C4-2B (cell line): ENCODE measurements at regions not wholly inside any gene's neighbourhood (a gene's known extent, or its start where the extent isn't known, plus 50 kb on each side); places are given as distances from the start of the nearest gene placed in this dataset.

Experiments used
- H3K27ac ChIP-seq: fragments of 450-650 bp; 2 replicates; pipeline ENCODE4 v1.5.1; 2017
- ZFX ChIP-seq: fragments of 450-650 bp; IDR thresholded peaks from 2 replicates; pipeline ENCODE4 v1.6.1; 2017
- TF ChIP-seq, protein P1 (sequence below): fragments of 450-650 bp; conservative IDR thresholded peaks from 2 replicates; pipeline ENCODE4 v1.5.1; 2017; ENCODE audit warnings: mild to moderate bottlenecking

- no peak for TF ChIP-seq ZFX
- TF ChIP-seq, protein P1, sequence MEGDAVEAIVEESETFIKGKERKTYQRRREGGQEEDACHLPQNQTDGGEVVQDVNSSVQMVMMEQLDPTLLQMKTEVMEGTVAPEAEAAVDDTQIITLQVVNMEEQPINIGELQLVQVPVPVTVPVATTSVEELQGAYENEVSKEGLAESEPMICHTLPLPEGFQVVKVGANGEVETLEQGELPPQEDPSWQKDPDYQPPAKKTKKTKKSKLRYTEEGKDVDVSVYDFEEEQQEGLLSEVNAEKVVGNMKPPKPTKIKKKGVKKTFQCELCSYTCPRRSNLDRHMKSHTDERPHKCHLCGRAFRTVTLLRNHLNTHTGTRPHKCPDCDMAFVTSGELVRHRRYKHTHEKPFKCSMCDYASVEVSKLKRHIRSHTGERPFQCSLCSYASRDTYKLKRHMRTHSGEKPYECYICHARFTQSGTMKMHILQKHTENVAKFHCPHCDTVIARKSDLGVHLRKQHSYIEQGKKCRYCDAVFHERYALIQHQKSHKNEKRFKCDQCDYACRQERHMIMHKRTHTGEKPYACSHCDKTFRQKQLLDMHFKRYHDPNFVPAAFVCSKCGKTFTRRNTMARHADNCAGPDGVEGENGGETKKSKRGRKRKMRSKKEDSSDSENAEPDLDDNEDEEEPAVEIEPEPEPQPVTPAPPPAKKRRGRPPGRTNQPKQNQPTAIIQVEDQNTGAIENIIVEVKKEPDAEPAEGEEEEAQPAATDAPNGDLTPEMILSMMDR = no peak
- H3K27ac ChIP-seq = no peak overlapping the region
Observed at GRCh38 chr11:114915871-114916805, 237.8 kb downstream of the NXPE2 start.

DNA sequence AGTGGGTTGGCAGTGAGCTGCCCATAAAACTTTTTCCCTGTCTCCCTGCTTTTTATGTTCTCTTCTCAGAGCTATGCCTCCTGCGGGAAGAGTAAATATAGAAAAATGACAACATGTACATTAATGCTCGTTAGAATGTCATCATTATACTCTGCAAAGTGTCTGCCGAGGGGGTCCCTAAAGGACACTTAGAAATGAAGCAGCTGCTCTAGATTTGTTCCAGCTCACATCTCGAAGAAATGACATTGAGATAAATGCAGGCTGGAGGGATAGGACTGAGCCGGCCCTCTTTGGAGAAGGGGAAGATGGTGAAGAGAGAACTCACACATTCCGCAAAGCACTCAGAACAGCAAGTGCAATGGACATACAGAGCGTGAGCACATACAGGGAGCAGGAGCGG is 240.0 kb downstream of the NXPE2 start:
- H3K27ac ChIP-seq = no peak overlapping the region
- TF ChIP-seq ZFX = no peak
- TF ChIP-seq, protein P1 = no peak

DNA sequence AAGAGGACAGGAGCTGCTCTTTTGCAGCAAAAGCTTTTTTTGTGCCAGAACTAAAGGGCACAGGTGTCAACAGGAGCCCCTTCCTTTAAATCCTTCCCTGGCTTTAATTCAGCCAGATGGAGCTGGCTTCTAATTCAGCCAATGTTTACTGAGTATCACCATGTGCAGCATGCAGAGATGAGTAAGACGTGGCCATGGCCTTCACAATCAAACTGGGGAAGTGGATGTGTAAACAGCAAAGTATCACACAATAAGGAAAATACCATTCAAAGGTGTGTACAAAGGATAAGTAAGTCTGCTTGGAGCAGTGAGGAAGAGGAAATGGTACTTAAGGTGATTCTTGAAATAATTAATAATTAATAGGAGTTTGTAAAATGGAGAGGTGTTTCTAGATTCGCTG is 243.4 kb downstream of the NXPE2 start:
- TF ChIP-seq, protein P1 = no peak
- TF ChIP-seq ZFX = no peak
- no peak overlapping the region for H3K27ac ChIP-seq

DNA sequence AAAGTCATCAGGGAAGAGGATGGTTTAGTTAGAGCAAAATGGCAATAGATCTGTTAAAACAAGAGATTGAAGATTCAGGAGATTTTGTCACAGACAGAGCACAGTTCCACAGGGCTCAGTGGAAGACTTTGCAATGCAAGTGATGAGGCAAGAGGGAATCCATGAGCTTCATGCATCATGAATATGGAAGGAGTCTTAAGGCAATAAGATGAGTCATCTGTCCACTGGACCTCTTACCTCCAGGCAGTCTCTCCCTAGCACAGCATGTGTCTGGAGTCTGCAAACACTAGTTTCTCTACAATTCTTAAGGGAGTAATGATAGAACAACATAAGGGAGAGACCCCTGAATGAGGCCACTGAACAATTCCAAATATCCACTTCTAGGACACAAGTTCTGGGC is 245.7 kb downstream of the NXPE2 start:
- TF ChIP-seq, protein P1 = no peak
- TF ChIP-seq ZFX = no peak

DNA sequence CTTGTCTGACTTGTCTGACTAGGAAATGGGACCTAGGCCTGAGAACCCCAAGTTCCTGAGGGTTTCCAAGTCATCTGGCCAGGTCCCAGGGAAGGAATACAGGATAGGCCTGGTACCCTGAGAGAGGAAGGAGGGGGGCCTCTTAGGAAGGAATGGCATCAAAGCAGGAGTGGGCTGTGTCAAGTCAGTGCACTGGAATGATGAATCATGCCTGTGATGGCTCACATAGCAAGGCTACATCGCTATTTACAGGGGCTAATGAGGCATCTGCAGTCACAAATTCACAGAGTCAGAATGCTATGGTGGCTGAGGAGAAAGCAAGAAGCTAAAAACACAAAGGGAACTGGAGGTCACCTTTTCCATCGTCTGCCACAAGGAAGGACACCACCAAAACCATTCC is 247.3 kb downstream of the NXPE2 start:
- H3K27ac ChIP-seq = no peak overlapping the region
- no peak for TF ChIP-seq ZFX
- TF ChIP-seq, protein P1 = no peak

More for the DNA sequence above, 245.7 kb downstream of the NXPE2 start:
- H3K27ac ChIP-seq = no peak overlapping the region

DNA sequence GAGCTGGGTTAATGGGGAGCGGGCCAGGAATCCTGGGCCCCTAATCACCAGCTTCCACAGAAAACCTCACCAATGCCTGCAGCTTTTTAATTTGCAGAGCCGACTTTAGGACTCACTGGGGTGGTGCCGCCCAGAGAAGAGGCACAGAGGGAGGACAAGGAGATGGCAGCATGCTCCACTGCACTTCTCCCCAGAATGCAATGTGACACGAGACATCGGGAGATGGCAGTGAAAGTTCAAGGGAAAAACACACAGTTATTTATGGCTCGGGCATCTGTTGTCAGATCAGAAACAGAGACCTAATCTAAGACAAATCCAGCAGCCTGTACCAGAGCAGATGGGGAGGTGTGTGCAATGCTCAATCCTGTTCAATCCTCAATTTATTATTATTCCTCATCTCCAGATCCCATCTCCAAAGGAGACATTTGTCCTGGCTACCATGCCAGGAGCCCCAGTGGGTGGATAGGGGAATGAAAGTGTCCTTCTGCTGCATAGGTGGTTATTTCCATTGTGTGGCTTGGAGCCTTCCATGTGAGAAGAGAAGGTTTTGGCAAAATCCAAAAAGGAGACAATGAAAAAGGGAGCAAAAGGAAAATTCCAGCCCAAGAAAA is 250.0 kb downstream of the NXPE2 start:
- no peak for TF ChIP-seq ZFX
- TF ChIP-seq, protein P1 = no peak
- H3K27ac ChIP-seq = no peak overlapping the region

DNA sequence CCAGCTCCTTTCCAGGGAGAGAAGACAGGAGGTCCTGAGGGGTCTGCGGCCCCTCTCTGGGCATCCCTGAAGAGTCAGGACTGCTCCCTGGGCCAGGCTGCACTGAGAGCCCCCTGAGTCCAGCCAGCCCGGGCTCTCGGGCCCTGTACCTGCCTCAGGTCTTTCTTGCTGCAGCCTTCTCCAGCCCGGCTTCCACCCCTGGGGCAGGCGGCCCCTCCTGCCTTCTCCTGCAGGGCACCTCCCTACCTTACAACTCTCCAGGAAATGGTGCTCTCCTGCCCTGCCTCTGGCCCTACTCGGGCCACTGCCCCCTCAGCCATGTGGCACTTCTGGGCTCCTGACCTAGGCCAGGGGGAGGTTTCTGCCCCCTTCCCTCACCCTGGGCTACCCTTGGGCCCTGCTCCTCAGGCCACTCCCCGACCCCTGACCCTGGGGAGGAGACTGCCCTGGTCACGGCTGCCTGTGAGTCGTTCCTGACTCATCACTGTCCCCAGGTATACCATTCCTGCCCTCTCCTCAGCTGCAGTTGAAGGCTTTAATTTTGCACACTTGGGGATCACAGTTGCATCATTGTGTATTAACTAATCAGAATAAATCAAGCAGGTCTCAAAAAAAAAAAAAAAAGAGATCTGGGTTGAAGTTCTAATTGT is 251.1 kb downstream of the NXPE2 start:
- TF ChIP-seq, protein P1 = no peak
- no peak for TF ChIP-seq ZFX
- H3K27ac ChIP-seq = no peak overlapping the region
